Naive thymus-derived CD8-positive, alpha-beta T cell (primary cell): ENCODE measurements at regions not wholly inside any gene's neighbourhood (a gene's known extent, or its start where the extent isn't known, plus 50 kb on each side); places are given as distances from the start of the nearest gene placed in this dataset.

ENCODE experiments used
- ATAC-seq, 2 donors: fragments of 150-1000 bp; cut with Tn5 transposase in 1 of 2; sonication (Bioruptor Pico), chemical (Tn5 transposase) in 1 of 2; 1 replicate in 1 of 2; 2 replicates in 1 of 2; pipeline ENCODE4 v1.10.0; 2021; ENCODE audit warnings: mild to moderate bottlenecking in 2 of 2, moderate library complexity in 2 of 2
- POLR2A ChIA-PET: fragments of 350-600 bp; sonication (Branson Sonifier 250); formaldehyde crosslinking; loops from one replicate; lab custom pipeline; 2021; ENCODE audit warnings: antibody characterized with exemption; lab: Charles Lee
- DNase-seq, 10 donors: peaks; one replicate each; pipeline versions ENCODE4 v3.0.0 to v3.0.0-alpha.2; 2020 to 2022
- H3K27ac Mint-ChIP-seq, 10 donors: one replicate each; pipeline ENCODE4 v1.8.0; 2020 to 2022; ENCODE audit warnings: mild to moderate bottlenecking in 10 of 10, mixed read lengths in 10 of 10, moderate library complexity in 4 of 10, inconsistent platforms in 1 of 10
- H3K27me3 Mint-ChIP-seq, 5 donors: one replicate each; pipeline ENCODE4 v1.8.0; 2021 to 2022; ENCODE audit warnings: mixed read lengths in 5 of 5
- H3K36me3 Mint-ChIP-seq, 3 donors: one replicate each; pipeline ENCODE4 v1.8.0; 2020 to 2022; ENCODE audit warnings: mixed read lengths in 3 of 3, mild to moderate bottlenecking in 2 of 3, inconsistent platforms in 1 of 3
- H3K4me1 Mint-ChIP-seq, 4 donors: one replicate each; pipeline ENCODE4 v1.8.0; 2021 to 2022; ENCODE audit warnings: mixed read lengths in 4 of 4
- H3K4me3 Mint-ChIP-seq, 10 donors: one replicate each; pipeline ENCODE4 v1.8.0; 2020 to 2022; ENCODE audit warnings: mild to moderate bottlenecking in 10 of 10, mixed read lengths in 10 of 10, moderate library complexity in 6 of 10, inconsistent platforms in 1 of 10
- H3K9me3 Mint-ChIP-seq, 9 donors: one replicate each; pipeline ENCODE4 v1.8.0; 2020 to 2022; ENCODE audit warnings: mixed read lengths in 9 of 9, mild to moderate bottlenecking in 3 of 9, inconsistent platforms in 1 of 9, moderate library complexity in 1 of 9

- H3K4me1 Mint-ChIP-seq: no peaks in the 10 kb centered on the region
- no peak for ATAC-seq
- POLR2A ChIA-PET: no interaction called here
- H3K9me3 Mint-ChIP-seq: peaks cover 4 to 41% (median 13%) of the 10 kb centered on the region in 9 donors
- no peak overlapping the region for H3K27ac Mint-ChIP-seq
- H3K27me3 Mint-ChIP-seq: peaks cover 0 to 11% (median 2%) of the 10 kb centered on the region in 5 donors
- no peak for DNase-seq
- peaks cover 0 to 10% (median 0%) of the 10 kb centered on the region in 3 donors for H3K36me3 Mint-ChIP-seq
- H3K4me3 Mint-ChIP-seq: no peak overlapping the region
Observed at GRCh38 chr4:129474698-129475097, 378.7 kb downstream of the C4orf33 start.

DNA sequence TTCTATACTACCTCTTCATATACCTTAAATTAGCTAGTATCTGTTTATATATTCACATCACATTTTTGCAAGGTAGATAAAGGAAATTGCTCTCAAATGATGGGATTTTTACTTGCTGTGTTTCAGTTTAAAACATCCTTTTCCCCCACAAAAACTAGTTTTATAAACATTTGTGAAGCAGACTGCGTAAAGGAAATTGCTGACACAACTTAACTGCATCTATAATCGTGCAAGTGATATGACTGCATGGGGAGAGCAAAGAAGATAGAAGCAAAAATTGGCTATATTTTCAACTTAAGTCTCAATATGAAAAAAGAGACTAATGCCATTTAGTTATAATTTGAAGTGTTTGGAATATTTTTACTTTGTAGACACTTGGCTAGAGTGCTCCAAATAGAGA, 385.2 kb downstream of the C4orf33 start:
- Mint-ChIP-seq H3K27me3 (peaks cover 0 to 3% (median 0%) of the 10 kb centered on the region in 5 donors), H3K36me3 (no peaks in the 10 kb centered on the region), H3K27ac (no peak overlapping the region), H3K9me3 (peaks cover 0 to 4% (median 0%) of the 10 kb centered on the region in 9 donors), H3K4me3 (no peak overlapping the region), H3K4me1 (no peaks in the 10 kb centered on the region)
- DNase-seq: no peak
- POLR2A ChIA-PET: no interaction called here
- no peak for ATAC-seq

DNA sequence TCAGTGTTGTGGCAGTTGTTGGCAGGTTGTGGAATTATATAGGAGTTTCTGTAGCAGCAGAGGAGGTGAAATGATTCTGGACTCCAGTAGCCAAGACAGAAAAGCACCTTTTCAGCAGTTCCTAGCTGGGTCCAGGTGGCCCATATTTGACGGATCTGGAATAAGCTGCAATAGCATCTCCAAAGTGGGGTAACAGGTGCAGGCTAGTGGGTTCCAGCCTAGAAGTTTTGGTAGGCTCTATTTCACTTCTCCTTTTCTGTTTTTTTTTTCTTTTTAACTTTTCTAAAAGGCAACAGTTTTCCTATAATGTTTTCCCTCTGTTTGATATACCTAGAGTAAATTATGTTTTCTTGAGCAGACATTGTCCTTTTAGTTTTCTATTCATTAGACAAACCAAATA, 392.5 kb downstream of the C4orf33 start:
- ATAC-seq (no peak), DNase-seq (no peak)
- Mint-ChIP-seq H3K4me1 (no peaks in the 10 kb centered on the region), H3K27ac (no peak overlapping the region), H3K36me3 (no peaks in the 10 kb centered on the region), H3K4me3 (no peak overlapping the region), H3K9me3 (peaks cover 0 to 3% (median 0%) of the 10 kb centered on the region in 9 donors), H3K27me3 (peaks cover 0 to 5% (median 0%) of the 10 kb centered on the region in 5 donors)
- POLR2A ChIA-PET: no interaction called here

- ATAC-seq: no peak
- H3K36me3 Mint-ChIP-seq: no peaks in the 10 kb centered on the region
- peaks cover 0 to 3% (median 0%) of the 10 kb centered on the region in 9 donors for H3K9me3 Mint-ChIP-seq
Observed at GRCh38 chr4:129490516-129490915, 394.6 kb downstream of the C4orf33 start.

GRCh38 chr4:129498626-129499025, 402.7 kb downstream of the C4orf33 start:
- Mint-ChIP-seq H3K9me3 (no peaks in the 10 kb centered on the region), H3K4me3 (no peak overlapping the region), H3K27ac (no peak overlapping the region), H3K36me3 (no peaks in the 10 kb centered on the region), H3K27me3 (peaks cover 0 to 5% (median 1%) of the 10 kb centered on the region in 5 donors), H3K4me1 (no peaks in the 10 kb centered on the region)
- ATAC-seq (no peak), DNase-seq (no peak)
- POLR2A ChIA-PET: no interaction called here

More at GRCh38 chr4:129490516-129490915, 394.6 kb downstream of the C4orf33 start:
- Mint-ChIP-seq H3K27me3 (peaks cover 0 to 5% (median 0%) of the 10 kb centered on the region in 5 donors), H3K4me3 (no peak overlapping the region), H3K4me1 (no peaks in the 10 kb centered on the region), H3K27ac (no peak overlapping the region)
- no peak for DNase-seq
- POLR2A ChIA-PET: no interaction called here

- no peak for DNase-seq
- Mint-ChIP-seq H3K4me1 (no peaks in the 10 kb centered on the region), H3K27ac (no peak overlapping the region), H3K36me3 (no peaks in the 10 kb centered on the region), H3K9me3 (peaks cover 0 to 2% (median 0%) of the 10 kb centered on the region in 9 donors), H3K27me3 (no peaks in the 10 kb centered on the region), H3K4me3 (no peak overlapping the region)
- no peak for ATAC-seq
- POLR2A ChIA-PET: no interaction called here
Observed at GRCh38 chr4:129514852-129515251, 418.9 kb downstream of the C4orf33 start.

GRCh38 chr4:129515356-129515755, 419.4 kb downstream of the C4orf33 start:
- Mint-ChIP-seq H3K27ac (no peak overlapping the region), H3K27me3 (peaks cover 0 to 4% (median 0%) of the 10 kb centered on the region in 5 donors), H3K9me3 (peaks cover 0 to 2% (median 0%) of the 10 kb centered on the region in 9 donors), H3K36me3 (no peaks in the 10 kb centered on the region), H3K4me1 (no peaks in the 10 kb centered on the region), H3K4me3 (no peak overlapping the region)
- POLR2A ChIA-PET: no interaction called here
- DNase-seq (no peak), ATAC-seq (no peak)

- Mint-ChIP-seq H3K27ac (no peak overlapping the region), H3K4me1 (no peaks in the 10 kb centered on the region), H3K9me3 (peaks cover 0 to 2% (median 0%) of the 10 kb centered on the region in 9 donors), H3K36me3 (no peaks in the 10 kb centered on the region), H3K4me3 (no peak overlapping the region), H3K27me3 (no peaks in the 10 kb centered on the region)
- POLR2A ChIA-PET: no interaction called here
- ATAC-seq: no peak
- peak in 1 of 10 donors; percentile 5 for DNase-seq
Observed at GRCh38 chr4:129526812-129527211, 430.9 kb downstream of the C4orf33 start.

GRCh38 chr4:129531253-129531652, 435.3 kb downstream of the C4orf33 start:
- ATAC-seq (no peak), DNase-seq (no peak)
- Mint-ChIP-seq H3K27ac (no peak overlapping the region), H3K4me3 (no peak overlapping the region), H3K36me3 (no peaks in the 10 kb centered on the region), H3K9me3 (peaks cover 0 to 3% (median 0%) of the 10 kb centered on the region in 9 donors), H3K4me1 (peaks cover 0 to 5% (median 0%) of the 10 kb centered on the region in 4 donors), H3K27me3 (no peaks in the 10 kb centered on the region)
- POLR2A ChIA-PET: no interaction called here

DNA sequence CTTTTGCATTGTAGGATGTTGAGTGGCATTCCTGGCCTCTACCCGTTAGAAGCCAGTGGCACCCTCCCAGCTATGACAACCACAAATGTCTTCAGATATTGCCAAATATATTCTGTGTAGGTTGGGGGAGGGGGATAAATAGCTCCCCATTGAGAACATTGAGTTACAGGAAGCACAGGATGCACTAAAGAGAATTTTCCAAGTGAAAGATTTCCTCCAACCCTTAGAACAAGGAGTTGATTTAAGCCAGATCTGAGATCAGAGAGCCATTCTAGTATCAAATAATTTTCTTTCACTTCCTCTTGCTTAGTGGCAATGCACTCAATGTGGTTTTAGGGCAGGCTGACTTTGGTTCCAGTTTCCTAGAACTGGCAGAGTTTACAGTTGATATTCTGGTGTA, 436.6 kb downstream of the C4orf33 start:
- H3K27ac Mint-ChIP-seq: no peak overlapping the region
- DNase-seq (no peak), ATAC-seq (no peak)
- H3K4me3 Mint-ChIP-seq: no peak overlapping the region
- peaks cover 0 to 3% (median 0%) of the 10 kb centered on the region in 9 donors for H3K9me3 Mint-ChIP-seq
- no peaks in the 10 kb centered on the region for H3K27me3 Mint-ChIP-seq
- no peaks in the 10 kb centered on the region for H3K36me3 Mint-ChIP-seq
- POLR2A ChIA-PET: no interaction called here
- peaks cover 0 to 5% (median 0%) of the 10 kb centered on the region in 4 donors for H3K4me1 Mint-ChIP-seq

DNA sequence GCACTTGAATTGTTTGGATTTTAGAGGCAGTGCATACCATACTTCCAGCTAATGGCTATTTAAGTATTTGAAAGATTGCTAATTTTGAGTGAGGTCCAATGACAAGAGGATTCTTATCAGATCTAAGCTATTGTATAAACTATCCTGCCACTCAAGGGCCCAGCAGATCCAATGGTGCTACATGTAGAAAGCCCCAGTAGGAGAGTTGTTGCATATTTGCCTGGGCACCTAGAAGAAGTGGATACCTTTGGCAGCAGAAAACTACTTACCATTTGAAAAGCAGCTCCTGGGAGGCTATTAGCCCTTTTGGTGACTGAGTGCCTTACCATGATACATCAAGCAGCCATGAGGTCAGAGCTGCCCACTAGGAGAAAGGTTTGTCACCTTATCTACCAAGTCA, 447.3 kb downstream of the C4orf33 start:
- Mint-ChIP-seq H3K36me3 (no peaks in the 10 kb centered on the region), H3K4me3 (no peak overlapping the region), H3K27ac (no peak overlapping the region), H3K4me1 (no peaks in the 10 kb centered on the region), H3K9me3 (peaks cover 0 to 6% (median 0%) of the 10 kb centered on the region in 9 donors), H3K27me3 (peaks cover 0 to 2% (median 1%) of the 10 kb centered on the region in 5 donors)
- ATAC-seq: no peak
- DNase-seq: no peak
- POLR2A ChIA-PET: no interaction called here

DNA sequence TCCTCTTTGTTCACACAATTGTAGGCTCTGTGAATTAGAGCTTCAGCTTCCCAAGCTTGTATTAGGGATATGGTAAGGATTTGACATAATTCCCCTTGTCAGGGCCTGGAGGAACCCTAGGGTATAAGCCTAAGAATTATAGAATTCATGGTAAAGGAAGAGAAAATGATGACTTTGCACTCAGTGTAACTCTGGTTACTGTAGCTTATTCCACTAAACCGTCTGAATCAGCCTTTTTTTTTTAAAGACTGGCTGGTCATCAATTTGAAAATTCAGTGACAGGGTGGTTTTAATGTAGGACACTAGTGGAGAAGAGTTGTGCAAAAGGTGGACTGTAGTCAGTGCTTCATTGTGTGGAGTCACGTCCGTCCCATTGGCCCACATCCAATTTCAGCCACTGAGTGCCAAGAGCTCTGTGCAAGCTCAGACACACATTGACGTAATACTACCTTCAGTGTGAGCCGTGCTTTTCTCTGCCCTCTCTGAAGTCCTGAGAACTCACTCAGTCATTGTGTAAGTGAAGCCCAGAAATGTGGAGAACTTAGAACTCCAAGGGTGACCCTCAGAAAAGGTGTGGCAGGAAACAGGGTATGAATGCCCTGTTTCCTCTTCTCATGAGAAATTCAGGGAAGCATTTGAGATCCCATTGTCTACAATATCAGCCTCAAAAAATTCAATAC, 449.8 kb downstream of the C4orf33 start:
- ATAC-seq (no peak), DNase-seq (no peak)
- POLR2A ChIA-PET: no interaction called here
- Mint-ChIP-seq H3K9me3 (peaks cover 0 to 5% (median 0%) of the 10 kb centered on the region in 9 donors), H3K27me3 (peaks cover 0 to 1% (median 0%) of the 10 kb centered on the region in 5 donors), H3K27ac (no peak overlapping the region), H3K36me3 (no peaks in the 10 kb centered on the region), H3K4me3 (no peak overlapping the region), H3K4me1 (no peaks in the 10 kb centered on the region)

DNA sequence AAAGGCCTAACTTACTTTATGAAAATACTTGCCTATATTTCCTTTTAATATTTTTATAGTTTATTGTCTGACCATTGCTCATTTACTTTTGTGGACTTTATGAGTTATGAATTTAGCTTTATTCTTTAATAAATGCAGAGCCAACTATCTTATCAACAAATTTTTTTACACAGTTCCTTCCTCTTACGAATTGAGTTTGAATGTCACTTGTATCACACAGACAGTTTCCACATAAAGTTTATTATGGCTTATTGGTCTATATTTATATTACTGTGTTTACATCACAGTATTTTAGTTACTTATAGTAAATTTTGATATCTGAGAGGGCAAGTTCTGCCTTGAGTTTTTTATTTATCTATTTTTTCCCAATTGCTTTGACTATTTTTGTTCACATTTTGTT, 450.6 kb downstream of the C4orf33 start:
- Mint-ChIP-seq H3K27me3 (peaks cover 0 to 1% (median 0%) of the 10 kb centered on the region in 5 donors), H3K4me3 (no peak overlapping the region), H3K36me3 (no peaks in the 10 kb centered on the region), H3K27ac (no peak overlapping the region), H3K9me3 (peaks cover 0 to 2% (median 0%) of the 10 kb centered on the region in 9 donors), H3K4me1 (no peaks in the 10 kb centered on the region)
- no peak for ATAC-seq
- POLR2A ChIA-PET: no interaction called here
- no peak for DNase-seq
